ENCODE measurements at regions not wholly inside any gene's neighbourhood (a gene's known extent, or its start where the extent isn't known, plus 50 kb on each side); places are given as distances from the start of the nearest gene placed in this dataset.

DNA sequence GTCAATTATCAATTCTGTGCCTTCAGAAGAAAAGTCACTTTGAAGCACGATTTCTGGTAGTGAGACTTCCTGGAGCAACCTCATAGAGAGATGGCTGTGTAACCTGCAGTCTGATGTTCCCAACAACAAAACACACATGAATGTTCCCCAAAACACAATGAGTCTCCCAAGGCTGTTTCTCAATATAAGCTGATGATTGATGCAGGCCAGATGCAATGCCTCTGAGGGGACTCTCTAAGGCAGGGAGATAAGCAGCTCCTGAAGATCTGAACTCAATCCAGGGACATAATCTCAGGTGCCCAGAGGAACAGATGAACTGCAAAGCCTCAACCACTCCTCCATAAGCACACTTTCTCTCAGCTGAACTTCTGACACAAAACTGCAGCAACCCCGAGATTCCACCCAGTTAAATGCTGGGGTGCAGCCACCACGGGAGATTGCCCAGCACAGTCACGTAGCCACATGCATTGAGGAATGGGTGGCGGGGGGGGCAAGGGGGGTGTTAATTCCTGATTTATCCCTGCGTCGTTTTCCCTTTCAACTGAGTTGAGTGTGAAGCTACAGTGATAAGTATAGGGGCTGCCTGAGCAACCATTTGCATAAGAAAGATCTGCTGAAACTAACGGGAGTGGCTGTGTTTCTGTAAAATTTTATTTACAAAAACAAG is 122.7 kb upstream of the RASEF start:
- TF ChIP-seq, protein P1, sequence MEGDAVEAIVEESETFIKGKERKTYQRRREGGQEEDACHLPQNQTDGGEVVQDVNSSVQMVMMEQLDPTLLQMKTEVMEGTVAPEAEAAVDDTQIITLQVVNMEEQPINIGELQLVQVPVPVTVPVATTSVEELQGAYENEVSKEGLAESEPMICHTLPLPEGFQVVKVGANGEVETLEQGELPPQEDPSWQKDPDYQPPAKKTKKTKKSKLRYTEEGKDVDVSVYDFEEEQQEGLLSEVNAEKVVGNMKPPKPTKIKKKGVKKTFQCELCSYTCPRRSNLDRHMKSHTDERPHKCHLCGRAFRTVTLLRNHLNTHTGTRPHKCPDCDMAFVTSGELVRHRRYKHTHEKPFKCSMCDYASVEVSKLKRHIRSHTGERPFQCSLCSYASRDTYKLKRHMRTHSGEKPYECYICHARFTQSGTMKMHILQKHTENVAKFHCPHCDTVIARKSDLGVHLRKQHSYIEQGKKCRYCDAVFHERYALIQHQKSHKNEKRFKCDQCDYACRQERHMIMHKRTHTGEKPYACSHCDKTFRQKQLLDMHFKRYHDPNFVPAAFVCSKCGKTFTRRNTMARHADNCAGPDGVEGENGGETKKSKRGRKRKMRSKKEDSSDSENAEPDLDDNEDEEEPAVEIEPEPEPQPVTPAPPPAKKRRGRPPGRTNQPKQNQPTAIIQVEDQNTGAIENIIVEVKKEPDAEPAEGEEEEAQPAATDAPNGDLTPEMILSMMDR (conservative IDR thresholded peaks at IDR 0.05; ENCODE audit: low read depth, low read length), result no peak
- TF ChIP-seq EZH2 (IDR thresholded peaks at IDR 0.05; ENCODE audit: low read length, unreplicated experiment) (no peak), EZH2phosphoT487 (IDR thresholded peaks at IDR 0.05; ENCODE audit: borderline replicate concordance, low read length) (no peak)
